Upper lobe of left lung (tissue), 6 donors: ENCODE measurements at regions not wholly inside any gene's neighbourhood (a gene's known extent, or its start where the extent isn't known, plus 50 kb on each side); places are given as distances from the start of the nearest gene placed in this dataset.
"Not testable (repeated sequence)": the region's sequence is repeated elsewhere in the genome, so short reads cannot be mapped to it uniquely, and the experiment has no call there.

ENCODE experiments used
- ATAC-seq, 2 donors: fragments of 200-7000 bp; cut with Tn5 transposase; one replicate each; pipeline ENCODE4 v1.9.1; 2022; ENCODE audit warnings: mild to moderate bottlenecking in 2 of 2, moderate library complexity in 2 of 2; ENCODE audit not compliant: low FRiP score in 2 of 2
- DNase-seq, 2 donors: peaks; one replicate each; pipeline ENCODE4 v3.0.0-alpha.2; 2019 to 2020
- H3K27ac ChIP-seq, 4 donors: fragments of 200-600 bp; sonication (generic); one replicate each; pipeline ENCODE4 v1.5.1; 2016 to 2019
- H3K27me3 ChIP-seq, 4 donors: fragments of 200-600 bp; sonication (generic); one replicate each; pipeline ENCODE4 v1.5.1; 2017 to 2019
- H3K36me3 ChIP-seq, 4 donors: fragments of 200-600 bp; sonication (generic); one replicate each; pipeline ENCODE4 v1.5.1; 2016 to 2019
- H3K4me1 ChIP-seq, 4 donors: fragments of 200-600 bp; sonication (generic); one replicate each; pipeline ENCODE4 v1.5.1; 2018 to 2019
- H3K4me3 ChIP-seq, 4 donors: fragments of 200-600 bp; sonication (generic); one replicate each; pipeline ENCODE4 v1.5.1; 2017 to 2019; ENCODE audit warnings: mild to moderate bottlenecking in 2 of 4, moderate library complexity in 1 of 4
- H3K9me3 ChIP-seq, 4 donors: fragments of 200-600 bp; sonication (generic); one replicate each; pipeline ENCODE4 v1.5.1; 2018 to 2019
- CTCF ChIP-seq, 6 experiments: fragments of 450-650 bp in 4 of 6; fragments of 200-600 bp in 2 of 6; sonication (generic) in 2 of 6; IDR thresholded peaks; one replicate each; pipeline ENCODE4 v1.5.1; 2016 to 2019; ENCODE audit warnings: antibody characterized with exemption in 6 of 6
- EP300 ChIP-seq, 4 donors: sonication (generic); formaldehyde crosslinking; IDR thresholded peaks; one replicate each; pipeline ENCODE4 v1.5.1; 2017; ENCODE audit warnings: antibody characterized with exemption in 4 of 4, control low read depth in 2 of 4
- POLR2A ChIP-seq, 4 donors: fragments of 450-650 bp; IDR thresholded peaks; one replicate each; pipeline ENCODE4 v1.5.1; 2016 to 2017; ENCODE audit warnings: antibody characterized with exemption in 4 of 4, mild to moderate bottlenecking in 2 of 4
- POLR2AphosphoS5 ChIP-seq, 2 donors: sonication (generic); formaldehyde crosslinking; IDR thresholded peaks; one replicate each; pipeline ENCODE4 v1.5.1; 2017; ENCODE audit warnings: antibody characterized with exemption in 2 of 2
- WGBS, 2 donors: methylation state at CpG; one replicate each; pipeline ENCODE4 v1.1.5; 2017 to 2018; 5-methylcytosine and 5-hydroxymethylcytosine counted together
- donor health status: DM: no; HTN: no; CAD: no; lungs with moderate emphysema.
- donor health status: DM: no; HTN: yes; CAD: no; lungs with severe emphysema.

DNA sequence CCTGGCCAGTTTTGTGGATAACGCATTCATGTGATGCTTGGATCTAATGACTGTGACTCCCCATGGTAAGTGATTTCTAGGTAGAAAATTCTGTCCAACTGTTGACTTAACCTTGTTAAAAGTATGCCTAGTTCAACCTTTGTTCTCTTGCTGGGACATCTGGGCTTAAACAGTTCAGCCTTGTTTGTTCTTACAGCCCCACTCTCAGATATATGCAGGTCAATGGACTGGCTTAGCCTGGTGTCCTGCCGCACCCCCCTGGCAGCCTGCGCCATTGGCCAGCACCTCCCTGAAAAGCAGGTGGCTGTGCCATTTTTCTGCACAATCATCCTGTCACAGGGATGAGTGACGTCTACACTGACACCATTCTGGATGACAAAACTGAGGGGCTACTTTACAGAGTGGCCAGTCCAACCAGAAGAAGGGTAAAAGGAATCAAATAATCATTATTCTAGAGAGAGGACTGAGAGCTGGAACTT, 244.7 kb upstream of the ONECUT1 start:
- H3K4me3 ChIP-seq: no peak overlapping the region
- H3K4me1 ChIP-seq: no peaks in the 10 kb centered on the region
- DNase-seq (peak in 1 of 2 donors; percentile 6), ATAC-seq (no peak)
- no peaks in the 10 kb centered on the region for H3K36me3 ChIP-seq
- H3K27me3 ChIP-seq: no peaks in the 10 kb centered on the region
- H3K27ac ChIP-seq: no peak overlapping the region
- no peak for TF ChIP-seq EP300 (IDR thresholded peaks at IDR 0.05)
- no peak for TF ChIP-seq POLR2AphosphoS5 (IDR thresholded peaks at IDR 0.05)
- no peak for TF ChIP-seq CTCF (IDR thresholded peaks at IDR 0.05)
- TF ChIP-seq POLR2A (IDR thresholded peaks at IDR 0.05): no peak
- H3K9me3 ChIP-seq: no peaks in the 10 kb centered on the region
- WGBS, 2 donors: 84% methylated on average over 3 to 4 of the region's 4 CpGs

DNA sequence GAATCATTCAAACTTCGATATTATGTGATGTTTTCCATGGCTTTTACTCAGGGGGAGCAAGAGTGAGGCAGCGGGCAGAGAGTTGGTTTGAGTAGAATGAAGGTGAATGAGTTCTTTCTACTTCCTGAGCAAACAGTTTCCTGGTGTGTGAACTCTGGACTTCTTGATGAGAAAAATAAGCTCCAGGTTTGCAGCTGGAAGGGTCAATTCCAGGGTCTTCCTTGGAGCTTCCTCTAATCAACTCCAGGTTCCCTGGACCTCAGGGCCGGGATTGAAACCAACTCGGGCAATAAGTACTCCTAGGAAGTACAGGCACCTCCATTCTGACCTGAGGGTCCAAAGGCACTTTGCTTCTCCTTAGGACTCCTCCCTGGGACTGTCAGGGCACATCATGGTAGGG, 243.6 kb upstream of the ONECUT1 start:
- Histone ChIP-seq H3K27ac (no peak overlapping the region), H3K27me3 (no peaks in the 10 kb centered on the region), H3K4me3 (no peak overlapping the region), H3K9me3 (no peaks in the 10 kb centered on the region), H3K4me1 (no peaks in the 10 kb centered on the region), H3K36me3 (no peaks in the 10 kb centered on the region)
- ATAC-seq: no peak
- DNase-seq: no peak
- 68 to 76% methylated on average over 4 of the region's 4 CpGs for whole genome bisulfite sequencing, 2 donors
- no peak for TF ChIP-seq POLR2AphosphoS5 (IDR thresholded peaks at IDR 0.05)
- no peak for TF ChIP-seq EP300 (IDR thresholded peaks at IDR 0.05)
- no peak for TF ChIP-seq CTCF (IDR thresholded peaks at IDR 0.05)
- TF ChIP-seq POLR2A (IDR thresholded peaks at IDR 0.05): no peak

DNA sequence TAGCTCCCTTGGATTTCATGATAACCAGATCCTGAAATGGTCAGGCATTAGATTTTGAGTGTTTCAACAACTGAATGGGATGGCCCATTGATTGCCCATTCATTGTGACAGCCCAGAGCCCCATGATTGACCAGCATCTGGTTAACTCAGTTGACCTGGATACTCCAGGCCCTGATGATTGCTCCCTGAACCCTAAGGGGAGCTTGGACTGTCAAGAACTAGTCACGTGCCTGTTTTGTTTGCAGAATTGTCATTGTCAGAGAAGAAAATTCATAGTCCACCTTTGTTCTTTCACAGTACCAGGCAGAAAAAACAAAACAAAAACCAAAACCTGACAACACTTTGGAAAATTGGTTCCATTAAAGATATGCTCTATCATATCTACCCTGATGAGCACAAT, 241.3 kb upstream of the ONECUT1 start:
- ATAC-seq (no peak), DNase-seq (no peak)
- Histone ChIP-seq H3K9me3 (no peaks in the 10 kb centered on the region), H3K36me3 (no peaks in the 10 kb centered on the region), H3K4me3 (no peak overlapping the region), H3K27me3 (no peaks in the 10 kb centered on the region), H3K27ac (no peak overlapping the region), H3K4me1 (no peaks in the 10 kb centered on the region)
- WGBS, 2 donors: 45 to 65% methylated on average over 1 of the region's 1 CpG
- TF ChIP-seq POLR2AphosphoS5 (IDR thresholded peaks at IDR 0.05): no peak
- TF ChIP-seq EP300 (IDR thresholded peaks at IDR 0.05): no peak
- no peak for TF ChIP-seq POLR2A (IDR thresholded peaks at IDR 0.05)
- TF ChIP-seq CTCF (IDR thresholded peaks at IDR 0.05): no peak

- 77 to 79% methylated on average over 4 of the region's 4 CpGs for WGBS, 2 donors
- no peak for DNase-seq
These were observed 232.7 kb upstream of the ONECUT1 start for GRCh38 chr15:53022788-53023187.

GRCh38 chr15:53013329-53013728, 223.2 kb upstream of the ONECUT1 start:
- no peak for ATAC-seq
- Histone ChIP-seq H3K36me3 (no peaks in the 10 kb centered on the region), H3K27me3 (no peaks in the 10 kb centered on the region), H3K4me1 (no peaks in the 10 kb centered on the region), H3K9me3 (no peaks in the 10 kb centered on the region), H3K4me3 (no peak overlapping the region), H3K27ac (no peak overlapping the region)
- no peak for DNase-seq
- 83 to 88% methylated on average over 2 of the region's 2 CpGs for WGBS, 2 donors
- no peak for TF ChIP-seq POLR2A (IDR thresholded peaks at IDR 0.05)
- no peak for TF ChIP-seq CTCF (IDR thresholded peaks at IDR 0.05)
- TF ChIP-seq EP300 (IDR thresholded peaks at IDR 0.05): no peak
- no peak for TF ChIP-seq POLR2AphosphoS5 (IDR thresholded peaks at IDR 0.05)

More at GRCh38 chr15:53022788-53023187, 232.7 kb upstream of the ONECUT1 start:
- Histone ChIP-seq H3K4me1 (no peaks in the 10 kb centered on the region), H3K36me3 (no peaks in the 10 kb centered on the region), H3K27ac (no peak overlapping the region), H3K9me3 (no peaks in the 10 kb centered on the region), H3K27me3 (no peaks in the 10 kb centered on the region), H3K4me3 (no peak overlapping the region)
- no peak for TF ChIP-seq EP300 (IDR thresholded peaks at IDR 0.05)
- no peak for ATAC-seq

- H3K4me1 ChIP-seq, H3K27me3 ChIP-seq, H3K9me3 ChIP-seq, H3K4me3 ChIP-seq, H3K27ac ChIP-seq, H3K36me3 ChIP-seq, ATAC-seq, DNase-seq: not testable (repeated sequence)
- WGBS, 2 donors: 90 to 96% methylated on average over 2 of the region's 2 CpGs
These were observed 221.6 kb upstream of the ONECUT1 start for GRCh38 chr15:53011779-53012178.
